Tibial nerve (tissue), 4 donors: ENCODE measurements at regions not wholly inside any gene's neighbourhood (a gene's known extent, or its start where the extent isn't known, plus 50 kb on each side); places are given as distances from the start of the nearest gene placed in this dataset.
A peak's percentile ranks its signal among the peaks of the same experiment; 100 is the strongest.

Experiments
- DNase-seq, 2 donors: peaks; one replicate each; pipeline ENCODE4 v3.0.0-alpha.2; 2019; ENCODE audit warnings: low spot score in 2 of 2
- H3K27ac ChIP-seq, 4 donors: fragments of 200-600 bp; sonication (generic) in 3 of 4; one replicate each; pipeline ENCODE4 v1.5.1; 2017 to 2019; ENCODE audit warnings: mild to moderate bottlenecking in 1 of 4
- H3K27me3 ChIP-seq, 2 donors: fragments of 200-600 bp; sonication (generic) in 1 of 2; one replicate each; pipeline versions ENCODE4 v1.5.1 to v1.6.0; 2017 to 2019
- H3K36me3 ChIP-seq, 3 donors: fragments of 200-600 bp; sonication (generic); one replicate each; pipeline ENCODE4 v1.5.1; 2018 to 2019
- H3K4me1 ChIP-seq, 4 donors: fragments of 200-600 bp; sonication (generic) in 3 of 4; one replicate each; pipeline ENCODE4 v1.5.1; 2017 to 2019
- H3K4me3 ChIP-seq, 4 donors: fragments of 200-600 bp; sonication (generic) in 3 of 4; one replicate each; pipeline ENCODE4 v1.5.1; 2017 to 2019; ENCODE audit warnings: mild to moderate bottlenecking in 1 of 4, moderate library complexity in 1 of 4
- H3K9me3 ChIP-seq, 4 donors: fragments of 200-600 bp; sonication (generic) in 3 of 4; one replicate each; pipeline ENCODE4 v1.5.1; 2017 to 2019
- EP300 ChIP-seq, 2 donors: sonication (generic); formaldehyde crosslinking; IDR thresholded peaks; one replicate each; pipeline ENCODE4 v1.6.1; 2017; ENCODE audit warnings: antibody characterized with exemption in 2 of 2, mild to moderate bottlenecking in 1 of 2
- POLR2A ChIP-seq, 2 donors: fragments of 450-650 bp; IDR thresholded peaks; one replicate each; pipeline ENCODE4 v1.6.1; 2017; ENCODE audit warnings: antibody characterized with exemption in 2 of 2, mild to moderate bottlenecking in 2 of 2, moderate library complexity in 2 of 2
- WGBS, 2 donors: methylation state at CpG; one replicate each; pipeline ENCODE4 v1.1.5; 2018; 5-methylcytosine and 5-hydroxymethylcytosine counted together
- TF ChIP-seq, protein P1 (sequence below), 5 experiments: fragments of 200-600 bp in 3 of 5; fragments of 450-650 bp in 2 of 5; sonication (generic) in 3 of 5; IDR thresholded peaks; one replicate each; pipeline ENCODE4 v1.5.1; 2016 to 2019; ENCODE audit warnings: antibody characterized with exemption in 5 of 5, mild to moderate bottlenecking in 3 of 5, moderate library complexity in 2 of 5

DNA sequence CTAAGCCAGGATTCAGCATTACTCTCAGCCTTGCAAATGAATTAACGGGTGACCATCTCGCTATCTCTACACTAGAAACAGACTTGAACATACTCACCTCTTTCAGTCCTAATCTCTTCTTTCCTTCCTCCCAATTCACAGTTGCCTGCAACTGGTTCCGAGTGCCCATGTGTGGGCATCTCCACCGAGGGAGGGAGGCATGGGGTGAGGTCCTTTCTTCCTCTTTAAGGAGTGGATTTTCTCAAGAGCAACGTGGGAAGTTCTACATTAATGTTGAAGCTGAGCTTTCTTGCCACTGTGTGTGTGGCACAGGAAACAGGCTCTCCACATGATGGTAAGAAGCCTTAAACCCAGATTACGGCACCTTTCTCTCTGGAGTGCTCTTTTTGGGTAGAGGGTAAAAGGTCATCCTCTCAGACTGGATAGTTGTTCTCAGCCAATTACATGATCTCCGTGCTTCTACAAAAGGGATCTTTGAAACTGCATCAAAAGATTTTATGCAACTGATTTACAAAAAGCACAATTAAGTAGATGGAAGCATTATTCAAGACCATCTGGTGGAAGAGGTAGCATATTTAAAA lies 286.8 kb upstream of the NR2F2 start:
- no peak overlapping the region for H3K4me3 ChIP-seq
- H3K27ac ChIP-seq = no peak overlapping the region
- H3K4me1 ChIP-seq = peaks cover 0 to 21% (median 5%) of the 10 kb centered on the region in 4 donors
- no peak for DNase-seq
- H3K27me3 ChIP-seq = no peaks in the 10 kb centered on the region
- no peaks in the 10 kb centered on the region for H3K9me3 ChIP-seq
- WGBS, 2 donors = 72 to 82% methylated on average over 7 of the region's 7 CpGs
- no peaks in the 10 kb centered on the region for H3K36me3 ChIP-seq
- TF ChIP-seq EP300 (IDR thresholded peaks at IDR 0.05) (no peak), POLR2A (IDR thresholded peaks at IDR 0.05) (no peak)
- TF ChIP-seq, protein P1, sequence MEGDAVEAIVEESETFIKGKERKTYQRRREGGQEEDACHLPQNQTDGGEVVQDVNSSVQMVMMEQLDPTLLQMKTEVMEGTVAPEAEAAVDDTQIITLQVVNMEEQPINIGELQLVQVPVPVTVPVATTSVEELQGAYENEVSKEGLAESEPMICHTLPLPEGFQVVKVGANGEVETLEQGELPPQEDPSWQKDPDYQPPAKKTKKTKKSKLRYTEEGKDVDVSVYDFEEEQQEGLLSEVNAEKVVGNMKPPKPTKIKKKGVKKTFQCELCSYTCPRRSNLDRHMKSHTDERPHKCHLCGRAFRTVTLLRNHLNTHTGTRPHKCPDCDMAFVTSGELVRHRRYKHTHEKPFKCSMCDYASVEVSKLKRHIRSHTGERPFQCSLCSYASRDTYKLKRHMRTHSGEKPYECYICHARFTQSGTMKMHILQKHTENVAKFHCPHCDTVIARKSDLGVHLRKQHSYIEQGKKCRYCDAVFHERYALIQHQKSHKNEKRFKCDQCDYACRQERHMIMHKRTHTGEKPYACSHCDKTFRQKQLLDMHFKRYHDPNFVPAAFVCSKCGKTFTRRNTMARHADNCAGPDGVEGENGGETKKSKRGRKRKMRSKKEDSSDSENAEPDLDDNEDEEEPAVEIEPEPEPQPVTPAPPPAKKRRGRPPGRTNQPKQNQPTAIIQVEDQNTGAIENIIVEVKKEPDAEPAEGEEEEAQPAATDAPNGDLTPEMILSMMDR (IDR thresholded peaks at IDR 0.05) = no peak

DNA sequence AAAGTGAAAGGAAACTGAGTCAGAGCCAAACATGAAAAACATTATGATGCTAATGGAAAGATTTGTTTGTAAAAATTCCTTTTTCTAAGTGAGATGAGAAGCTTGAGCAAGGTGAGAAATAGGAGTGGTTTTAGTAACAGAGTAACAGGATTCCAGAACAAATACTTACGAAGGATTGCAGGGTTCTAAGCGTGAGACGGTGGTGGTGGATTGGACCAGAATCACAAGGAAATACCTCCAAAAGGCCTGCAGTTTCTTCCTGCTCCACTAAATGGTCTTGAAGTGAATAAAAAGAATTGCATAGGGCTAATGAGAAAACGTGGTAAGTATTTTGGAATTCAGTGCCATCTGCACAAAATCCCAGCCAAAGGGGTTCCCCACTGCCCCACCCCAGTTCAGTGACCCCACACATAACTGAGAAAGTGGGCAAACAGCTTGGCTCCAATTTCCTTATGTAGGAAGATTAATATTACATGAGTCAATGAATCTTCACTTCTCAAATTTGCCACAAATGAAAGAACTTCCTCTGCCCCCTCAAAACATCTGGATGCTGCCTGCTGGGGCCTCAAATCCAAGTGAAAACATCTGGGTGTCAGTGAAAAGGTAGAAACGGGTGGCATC lies 283.8 kb upstream of the NR2F2 start:
- TF ChIP-seq EP300 (IDR thresholded peaks at IDR 0.05) (no peak), POLR2A (IDR thresholded peaks at IDR 0.05) (no peak)
- TF ChIP-seq, protein P1 (IDR thresholded peaks at IDR 0.05) = no peak
- no peaks in the 10 kb centered on the region for H3K36me3 ChIP-seq
- WGBS, 2 donors = 36 to 39% methylated on average over 5 of the region's 5 CpGs
- no peaks in the 10 kb centered on the region for H3K27me3 ChIP-seq
- DNase-seq = no peak
- peak overlapping the region; percentile 41 to 88 (median 67) for H3K27ac ChIP-seq
- H3K9me3 ChIP-seq = no peaks in the 10 kb centered on the region
- peak overlapping the region in 1 of 4 donors; percentile 30 for H3K4me3 ChIP-seq
- H3K4me1 ChIP-seq = peaks cover 0 to 26% (median 5%) of the 10 kb centered on the region in 4 donors

DNA sequence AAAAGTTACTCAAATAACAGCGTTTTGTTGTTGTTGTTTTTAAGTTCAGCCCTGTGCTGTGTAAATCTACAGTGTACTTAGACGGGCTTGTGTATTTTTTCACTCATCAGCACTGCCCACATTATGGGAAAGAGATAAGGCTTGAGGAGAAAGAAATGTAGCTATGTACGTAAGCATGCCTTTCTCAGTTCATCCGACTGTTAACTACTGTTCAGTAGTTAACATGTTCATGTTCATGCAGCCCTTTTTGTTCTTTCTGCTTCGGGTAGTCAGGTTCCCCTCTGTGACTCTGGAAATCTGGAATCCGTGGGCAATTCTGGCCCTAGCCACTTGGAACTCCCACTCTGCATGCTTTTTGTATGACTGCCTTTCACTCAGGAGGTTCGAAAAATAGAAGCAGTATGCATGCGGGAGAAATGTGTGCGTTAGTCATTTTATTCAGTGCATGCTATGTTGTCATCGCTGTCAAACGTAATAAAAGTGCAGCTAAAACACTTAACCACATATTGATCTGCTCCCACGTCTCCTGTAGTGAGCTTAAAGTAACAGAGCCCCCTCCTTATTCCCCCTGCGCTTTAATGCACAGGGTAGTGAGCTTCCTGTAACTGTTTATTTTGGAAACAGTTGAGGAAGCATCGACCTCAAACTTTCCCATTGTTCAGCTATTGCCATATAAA lies 283.1 kb upstream of the NR2F2 start:
- Histone ChIP-seq H3K36me3 (no peaks in the 10 kb centered on the region), H3K9me3 (no peaks in the 10 kb centered on the region), H3K27me3 (no peaks in the 10 kb centered on the region), H3K4me1 (peaks cover 0 to 33% (median 5%) of the 10 kb centered on the region in 4 donors), H3K4me3 (peak overlapping the region in 1 of 4 donors; percentile 30), H3K27ac (peak overlapping the region; percentile 41 to 88 (median 67))
- TF ChIP-seq, protein P1 (IDR thresholded peaks at IDR 0.05) = no peak
- no peak for TF ChIP-seq POLR2A (IDR thresholded peaks at IDR 0.05)
- no peak for TF ChIP-seq EP300 (IDR thresholded peaks at IDR 0.05)
- DNase-seq = no peak
- 7 to 9% methylated on average over 14 of the region's 14 CpGs for WGBS, 2 donors

DNA sequence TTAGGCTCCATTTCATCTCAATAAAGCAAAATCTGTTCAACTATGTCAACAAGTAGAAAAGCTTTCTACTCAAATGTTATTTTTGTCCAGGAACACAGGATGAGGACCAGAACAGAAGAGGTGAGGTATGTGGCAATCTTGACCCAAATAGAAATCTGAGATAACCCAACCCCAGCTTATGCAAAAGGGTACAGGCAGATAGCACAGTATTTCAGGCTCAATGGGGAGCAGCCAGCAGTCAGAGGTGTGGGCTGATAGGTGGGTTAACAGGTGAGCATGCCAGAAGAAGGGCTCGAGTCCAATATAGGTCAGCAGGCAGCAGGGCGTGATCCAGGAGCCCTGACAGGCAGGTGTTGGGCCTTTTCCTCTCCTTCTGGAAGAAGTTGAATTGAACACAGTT lies 281.2 kb upstream of the NR2F2 start:
- H3K36me3 ChIP-seq = no peaks in the 10 kb centered on the region
- WGBS, 2 donors = 94 to 96% methylated on average over 2 of the region's 2 CpGs
- peak overlapping the region in 2 of 4 donors; percentile 12 to 33 for H3K27ac ChIP-seq
- no peaks in the 10 kb centered on the region for H3K9me3 ChIP-seq
- peaks cover 0 to 4% of the 10 kb centered on the region in 2 donors for H3K27me3 ChIP-seq
- TF ChIP-seq, protein P1 (IDR thresholded peaks at IDR 0.05) = no peak
- no peak for TF ChIP-seq POLR2A (IDR thresholded peaks at IDR 0.05)
- no peak for TF ChIP-seq EP300 (IDR thresholded peaks at IDR 0.05)
- DNase-seq = no peak
- H3K4me1 ChIP-seq = peaks cover 0 to 52% (median 8%) of the 10 kb centered on the region in 4 donors
- no peak overlapping the region for H3K4me3 ChIP-seq

DNA sequence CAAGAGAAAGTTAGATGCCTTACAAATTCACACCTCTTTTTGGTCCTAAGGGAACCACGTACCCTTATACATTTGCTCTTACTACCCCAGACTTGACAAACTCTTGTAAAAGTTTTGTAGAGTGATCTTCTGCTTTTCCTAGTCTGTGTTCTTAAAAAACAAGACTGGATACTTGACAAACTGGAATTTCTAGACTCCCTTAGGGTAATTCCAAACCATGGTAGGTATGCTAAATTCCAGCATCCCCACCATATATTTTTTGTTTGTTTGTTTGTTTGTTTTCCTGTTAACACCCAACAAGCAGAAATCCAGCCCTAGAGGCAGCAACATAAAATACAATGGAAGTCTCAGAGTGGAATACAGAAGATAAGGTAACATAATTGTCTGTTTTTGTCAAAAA lies 280.7 kb upstream of the NR2F2 start:
- no peak for DNase-seq
- Histone ChIP-seq H3K4me3 (no peak overlapping the region), H3K27me3 (peaks cover 0 to 4% of the 10 kb centered on the region in 2 donors), H3K27ac (peak overlapping the region in 1 of 4 donors; percentile 33), H3K9me3 (no peaks in the 10 kb centered on the region), H3K36me3 (no peaks in the 10 kb centered on the region), H3K4me1 (peaks cover 0 to 56% (median 8%) of the 10 kb centered on the region in 4 donors)
- no peak for TF ChIP-seq EP300 (IDR thresholded peaks at IDR 0.05)
- no peak for TF ChIP-seq POLR2A (IDR thresholded peaks at IDR 0.05)
- TF ChIP-seq, protein P1 (IDR thresholded peaks at IDR 0.05) = no peak
- 88 to 95% methylated on average over 1 of the region's 1 CpG for WGBS, 2 donors
